Activated CD4-positive, alpha-beta T cell treated with anti-CD3 and anti-CD28 coated beads, Interleukin-2, amount 50 U/mL, for 16 hours (primary cell): ENCODE measurements at regions not wholly inside any gene's neighbourhood (a gene's known extent, or its start where the extent isn't known, plus 50 kb on each side); places are given as distances from the start of the nearest gene placed in this dataset.
"Not testable (repeated sequence)": the region's sequence is repeated elsewhere in the genome, so short reads cannot be mapped to it uniquely, and the experiment has no call there.

Experiments used
- DNase-seq: peaks from one replicate; pipeline ENCODE4 v3.0.0-alpha.2; 2020

GRCh38 chr4:10275696-10276095, 159.1 kb upstream of the WDR1 start:
- no peak for DNase-seq

GRCh38 chr4:10273030-10273429, 156.4 kb upstream of the WDR1 start:
- peak; percentile 5 for DNase-seq

GRCh38 chr4:10272511-10272910, 155.9 kb upstream of the WDR1 start:
- DNase-seq = no peak

- DNase-seq = no peak
These were observed 150.5 kb upstream of the WDR1 start for GRCh38 chr4:10267066-10267465.

- DNase-seq = no peak
These were observed 144.2 kb upstream of the WDR1 start for GRCh38 chr4:10260777-10261176.

GRCh38 chr4:10259976-10260375, 143.4 kb upstream of the WDR1 start:
- DNase-seq = no peak

GRCh38 chr4:10256203-10256602, 139.6 kb upstream of the WDR1 start:
- no peak for DNase-seq

- no peak for DNase-seq
These were observed 137.2 kb upstream of the WDR1 start for GRCh38 chr4:10253765-10254164.

GRCh38 chr4:10245751-10246150, 129.2 kb upstream of the WDR1 start:
- no peak for DNase-seq

- no peak for DNase-seq
These were observed 127.3 kb upstream of the WDR1 start for GRCh38 chr4:10243856-10244255.

- DNase-seq = no peak
These were observed 124.1 kb upstream of the WDR1 start for GRCh38 chr4:10240691-10241090.

GRCh38 chr4:10239982-10240654, 123.5 kb upstream of the WDR1 start:
- DNase-seq = no peak

GRCh38 chr4:10237131-10237530, 120.5 kb upstream of the WDR1 start:
- DNase-seq = no peak

- DNase-seq = no peak
These were observed 115.5 kb upstream of the WDR1 start for GRCh38 chr4:10232114-10232513.

GRCh38 chr4:10226756-10227155, 110.2 kb upstream of the WDR1 start:
- no peak for DNase-seq

- no peak for DNase-seq
These were observed 108.5 kb upstream of the WDR1 start for GRCh38 chr4:10225096-10225495.

- DNase-seq = no peak
These were observed 107.2 kb upstream of the WDR1 start for GRCh38 chr4:10223782-10224181.

GRCh38 chr4:10213481-10213880, 96.9 kb upstream of the WDR1 start:
- not testable (repeated sequence) for DNase-seq

GRCh38 chr4:10212901-10213300, 96.3 kb upstream of the WDR1 start:
- no peak for DNase-seq

- no peak for DNase-seq
These were observed 95.8 kb upstream of the WDR1 start for GRCh38 chr4:10212400-10212799.

GRCh38 chr4:10207116-10207515, 90.5 kb upstream of the WDR1 start:
- DNase-seq = no peak

GRCh38 chr4:10205223-10205622, 88.6 kb upstream of the WDR1 start:
- no peak for DNase-seq

GRCh38 chr4:10204401-10205058, 87.9 kb upstream of the WDR1 start:
- no peak for DNase-seq

- no peak for DNase-seq
These were observed 87.3 kb upstream of the WDR1 start for GRCh38 chr4:10203851-10204250.
